ENCODE measurements at regions not wholly inside any gene's neighbourhood (a gene's known extent, or its start where the extent isn't known, plus 50 kb on each side); places are given as distances from the start of the nearest gene placed in this dataset.

- H3K4me3 ChIP-seq (ENCODE audit: low read depth, low read length) = no peak overlapping the region
- no peak for DNase-seq (ENCODE audit: low read depth)
- no peak for TF ChIP-seq CTCF (conservative IDR thresholded peaks at IDR 0.05; ENCODE audit: low read depth, low read length)
These were observed 57.1 kb upstream of the IL6 start for GRCh38 chr7:22669692-22670421.

- no peak for TF ChIP-seq CTCF (conservative IDR thresholded peaks at IDR 0.05; ENCODE audit: low read depth, low read length)
- DNase-seq (ENCODE audit: low read depth) = no peak
- no peak overlapping the region for H3K4me3 ChIP-seq (ENCODE audit: low read depth, low read length)
These were observed 58.0 kb upstream of the IL6 start for GRCh38 chr7:22668971-22669401.

GRCh38 chr7:22667562-22668239, 59.3 kb upstream of the IL6 start:
- no peak for TF ChIP-seq CTCF (conservative IDR thresholded peaks at IDR 0.05; ENCODE audit: low read depth, low read length)
- DNase-seq (ENCODE audit: low read depth) = peak; percentile 48
- no peak overlapping the region for H3K4me3 ChIP-seq (ENCODE audit: low read depth, low read length)

GRCh38 chr7:22667187-22667561, 59.8 kb upstream of the IL6 start:
- no peak for TF ChIP-seq CTCF (conservative IDR thresholded peaks at IDR 0.05; ENCODE audit: low read depth, low read length)
- no peak overlapping the region for H3K4me3 ChIP-seq (ENCODE audit: low read depth, low read length)

GRCh38 chr7:22666732-22667131, 60.3 kb upstream of the IL6 start:
- no peak for DNase-seq (ENCODE audit: low read depth)
- no peak for TF ChIP-seq CTCF (conservative IDR thresholded peaks at IDR 0.05; ENCODE audit: low read depth, low read length)
- H3K4me3 ChIP-seq (ENCODE audit: low read depth, low read length) = no peak overlapping the region

More at GRCh38 chr7:22667187-22667561, 59.8 kb upstream of the IL6 start:
- no peak for DNase-seq (ENCODE audit: low read depth)

GRCh38 chr7:22665923-22666322, 61.1 kb upstream of the IL6 start:
- no peak for TF ChIP-seq CTCF (conservative IDR thresholded peaks at IDR 0.05; ENCODE audit: low read depth, low read length)
- H3K4me3 ChIP-seq (ENCODE audit: low read depth, low read length) = no peak overlapping the region
- DNase-seq (ENCODE audit: low read depth) = no peak

All from epithelial cell of proximal tubule (primary cell).